CD4-positive, alpha-beta T cell treated with Interleukin-4 for 4 hours (primary cell): ENCODE measurements at regions not wholly inside any gene's neighbourhood (a gene's known extent, or its start where the extent isn't known, plus 50 kb on each side); places are given as distances from the start of the nearest gene placed in this dataset.

Experiments
- DNase-seq: peaks from one replicate; pipeline ENCODE4 v3.0.0-alpha.2; 2020

DNA sequence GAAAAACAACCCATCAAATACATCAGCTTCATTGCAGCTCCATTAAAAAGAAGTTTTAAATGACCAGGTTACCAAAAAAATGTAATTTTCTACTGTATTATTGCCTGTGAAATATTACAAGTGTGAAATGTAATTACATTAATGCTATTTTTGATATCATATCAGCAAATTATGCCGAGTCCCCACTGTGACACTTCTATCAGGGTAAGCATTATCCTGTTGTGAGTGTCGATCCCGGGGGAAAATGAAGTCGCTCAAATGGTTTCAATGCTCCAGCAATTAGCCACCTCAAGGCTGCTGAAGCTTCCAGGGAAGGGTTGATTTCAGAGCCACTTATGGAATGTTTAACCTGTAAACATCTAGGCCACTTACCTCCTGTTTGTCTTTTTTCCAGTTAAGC lies 70.4 kb downstream of the RCN1 start:
- no peak for DNase-seq

DNA sequence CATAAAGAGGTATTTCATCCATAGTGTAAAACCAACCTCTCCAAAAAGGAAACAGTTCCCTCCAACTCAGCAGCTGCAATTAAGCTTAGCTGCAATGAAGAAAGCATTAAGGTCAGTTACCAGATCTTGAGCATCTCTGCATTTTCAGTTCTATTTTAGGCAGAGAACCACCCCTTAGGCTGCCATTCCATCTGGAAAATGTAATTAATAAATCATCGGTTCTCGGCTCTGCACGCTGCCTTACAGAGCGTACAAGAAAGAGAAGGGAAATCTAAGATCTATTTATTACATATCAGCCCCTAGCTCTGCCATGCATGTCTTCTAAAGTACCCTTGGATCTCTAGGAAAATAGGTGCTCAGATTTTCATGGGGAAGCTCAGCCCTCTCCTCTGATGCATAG lies 71.5 kb downstream of the RCN1 start:
- DNase-seq, result no peak

DNA sequence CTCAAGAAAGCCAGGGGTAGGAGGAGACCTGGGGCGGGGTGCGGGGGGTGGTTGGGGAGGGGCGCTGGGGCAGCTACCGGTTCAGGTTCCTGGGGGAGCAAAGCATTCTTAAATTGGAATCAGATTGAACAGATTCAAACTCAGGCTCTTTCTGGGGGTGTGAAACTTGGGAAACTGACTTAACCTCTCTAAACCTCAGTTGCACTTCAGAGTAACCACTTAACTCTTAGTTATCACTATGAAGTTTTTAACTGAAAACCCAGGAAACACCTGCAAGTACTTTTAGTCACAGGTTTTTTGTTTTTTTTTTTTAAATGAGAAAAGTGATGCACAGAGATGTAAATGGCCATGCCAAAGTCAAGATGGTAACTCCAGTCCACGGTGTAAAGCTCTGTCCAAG lies 72.0 kb downstream of the RCN1 start:
- DNase-seq, result no peak

DNA sequence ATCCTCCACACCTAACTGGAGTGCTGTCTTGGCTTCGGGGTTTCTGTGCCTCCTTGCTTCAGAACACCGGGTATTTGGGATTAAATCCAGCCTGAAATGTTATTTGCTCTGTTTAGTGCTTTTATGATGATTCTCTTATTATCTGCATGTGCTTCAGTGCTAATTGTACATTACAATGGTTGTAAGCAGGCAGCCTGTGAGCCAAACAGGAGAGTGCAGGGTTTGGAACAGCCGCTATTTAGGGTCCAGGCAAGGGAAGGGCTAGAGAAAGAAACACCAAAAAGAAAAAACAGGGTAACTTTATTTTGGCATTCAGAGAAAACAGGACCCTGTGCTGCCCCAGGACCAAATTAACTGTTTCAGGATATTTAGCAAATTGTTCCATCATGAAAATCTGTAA lies 72.7 kb downstream of the RCN1 start:
- DNase-seq, result no peak

DNA sequence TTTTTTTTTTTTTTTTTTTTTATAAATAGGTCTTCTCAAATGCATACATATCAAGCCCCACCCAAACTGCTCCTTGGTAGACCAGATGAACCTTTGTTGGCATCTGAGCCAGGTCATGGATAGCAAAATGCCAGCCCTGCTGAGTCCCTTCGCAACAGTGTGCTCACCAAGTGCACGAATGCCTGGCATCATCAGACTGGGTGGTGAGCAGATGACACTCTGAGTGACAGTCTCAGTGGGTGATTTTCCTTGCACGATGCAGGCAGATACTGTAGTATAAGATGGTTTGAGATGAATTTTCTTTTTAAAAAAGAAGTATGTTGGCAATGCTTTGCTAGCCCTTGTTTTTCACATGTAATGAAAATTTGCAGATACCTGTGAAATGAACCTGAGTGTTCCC lies 74.0 kb downstream of the RCN1 start:
- no peak for DNase-seq

DNA sequence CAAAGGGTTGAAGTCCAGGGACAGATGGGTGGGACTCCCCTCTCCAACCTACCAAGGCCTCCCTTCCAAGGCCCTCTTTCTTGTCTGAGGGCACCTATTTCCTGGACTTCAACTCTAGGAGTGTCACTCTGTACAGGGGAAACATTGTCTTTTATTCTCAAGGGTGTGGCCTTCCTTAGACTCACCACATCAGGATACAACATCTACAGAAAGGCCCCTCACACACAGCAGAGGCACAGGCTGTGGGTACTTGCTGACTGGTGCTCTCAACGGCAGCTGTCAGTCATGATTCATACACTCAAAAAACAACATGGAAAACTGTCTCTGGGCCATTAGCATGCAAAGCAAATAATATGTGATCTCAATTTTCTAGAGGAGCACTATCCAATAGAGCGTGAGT lies 78.0 kb downstream of the RCN1 start:
- DNase-seq, result no peak

DNA sequence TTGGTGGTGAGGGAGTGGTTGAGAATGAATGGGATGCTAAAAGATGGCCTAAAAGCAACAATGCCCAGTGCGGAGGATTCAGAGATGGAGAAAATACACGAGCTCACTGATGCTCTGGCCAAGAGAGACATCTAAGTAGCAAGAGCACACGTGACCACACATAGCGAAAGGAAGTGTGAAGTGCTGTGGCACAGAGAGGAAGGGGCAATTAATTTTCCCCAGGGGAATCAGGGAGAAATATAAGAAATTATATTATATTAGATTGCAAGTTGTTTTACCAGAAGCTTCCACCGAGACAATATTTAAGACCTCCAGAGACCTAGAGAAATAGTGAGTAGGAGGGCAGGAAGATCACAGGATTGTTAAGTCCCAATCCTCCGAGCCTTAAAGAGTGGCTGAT lies 80.6 kb downstream of the RCN1 start:
- DNase-seq, result no peak

DNA sequence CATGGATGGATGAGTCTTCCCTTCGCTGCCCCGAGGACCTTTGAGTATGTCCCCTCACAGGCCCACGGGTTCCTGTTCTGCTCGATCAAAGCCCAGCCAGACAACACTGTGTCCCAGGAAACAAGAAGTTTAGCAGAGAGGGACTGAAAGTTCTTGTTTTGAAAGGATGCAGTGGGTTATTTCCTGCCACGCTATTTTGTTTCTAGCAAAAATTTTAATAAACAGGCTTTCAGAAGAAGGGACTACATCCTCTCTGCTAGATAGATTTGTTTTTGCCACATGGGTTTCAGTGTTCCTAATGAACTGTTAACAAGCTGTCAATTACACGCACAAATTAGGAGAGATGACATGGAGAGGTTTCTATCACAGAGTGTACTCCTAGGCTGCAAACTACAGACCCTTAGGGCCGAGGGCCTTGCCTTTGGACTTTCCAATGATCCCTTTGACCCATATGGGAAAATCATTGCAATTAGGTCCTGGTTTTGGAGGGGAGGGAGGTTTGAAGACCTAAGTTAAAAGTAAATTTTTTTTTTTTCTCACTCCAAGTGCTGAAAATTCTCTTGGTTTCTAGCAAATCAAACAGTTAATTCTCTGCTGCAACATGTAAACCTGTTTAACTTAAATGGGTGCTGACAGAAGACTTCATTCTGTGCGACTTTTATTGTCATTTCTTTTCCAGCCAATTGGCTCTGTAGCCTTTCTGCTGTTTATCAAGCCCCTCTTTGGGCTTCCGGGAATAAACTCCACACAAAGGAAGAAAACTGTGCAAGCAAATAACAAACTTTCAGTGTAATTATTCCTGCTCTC lies 81.4 kb downstream of the RCN1 start:
- DNase-seq, result no peak

DNA sequence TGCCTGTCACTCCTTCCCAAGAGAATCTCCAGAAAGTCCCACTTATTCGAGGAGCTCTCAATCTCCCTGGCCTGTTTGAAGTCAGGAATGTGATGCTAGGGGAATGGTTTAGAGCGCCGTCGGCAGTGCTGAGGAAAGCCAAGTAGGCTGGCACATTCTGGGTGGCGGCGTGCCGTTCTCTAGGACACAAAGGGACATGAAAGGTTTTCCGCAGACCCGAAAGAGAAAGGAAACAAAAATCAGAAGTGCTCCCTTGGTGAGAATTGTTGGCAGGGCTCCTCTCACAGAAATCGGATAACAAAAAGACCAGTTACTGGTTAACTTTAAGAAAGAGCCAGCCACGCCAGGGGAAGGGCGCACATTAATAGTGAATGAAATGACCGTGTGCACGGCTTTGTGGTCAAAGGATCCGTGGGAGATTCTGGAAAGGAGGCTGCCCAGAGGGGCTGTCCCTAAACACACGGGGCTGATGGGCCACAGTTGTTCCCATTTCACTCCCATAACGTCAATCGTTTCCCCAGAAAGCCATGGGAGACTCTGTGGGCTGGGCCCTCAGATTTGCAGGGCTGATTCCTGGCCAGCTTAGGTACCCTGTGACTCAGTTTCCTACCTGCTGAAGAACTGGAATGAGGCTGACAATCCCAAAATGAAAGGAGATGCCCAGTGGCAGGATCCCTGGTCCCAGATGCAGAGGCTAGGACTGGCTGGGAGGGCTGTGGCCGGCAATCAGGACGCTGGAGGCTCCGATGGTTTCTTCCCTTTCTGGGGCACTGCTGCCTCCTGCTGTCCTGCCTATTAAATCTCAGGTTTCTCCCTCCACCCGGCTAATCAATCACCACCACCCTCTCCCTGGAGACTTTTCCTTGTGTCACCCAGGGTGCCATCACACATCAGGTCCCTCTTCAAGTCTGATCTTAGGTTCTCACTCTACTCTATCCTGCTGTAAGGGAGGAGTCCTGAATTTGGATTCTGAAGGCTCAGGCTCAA lies 82.3 kb downstream of the RCN1 start:
- DNase-seq, result no peak

DNA sequence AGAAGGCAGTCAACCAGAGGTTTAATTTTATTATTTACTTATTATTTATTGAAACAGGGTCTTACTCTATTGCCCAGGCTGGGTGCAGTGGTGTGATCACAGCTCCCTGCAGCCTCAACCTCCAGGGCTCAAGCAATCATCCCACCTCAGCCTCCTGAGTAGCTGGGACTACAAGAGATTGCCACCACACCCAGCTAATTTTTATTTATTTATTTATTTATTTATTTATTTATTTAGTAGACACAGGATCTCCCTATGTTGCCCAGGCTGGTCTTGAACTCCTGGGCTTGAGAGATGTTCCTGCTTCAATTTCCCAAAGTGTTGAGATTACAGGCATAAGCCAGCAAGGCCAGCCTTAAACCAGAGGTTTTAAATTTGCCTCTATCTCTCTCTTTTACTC lies 83.1 kb downstream of the RCN1 start:
- DNase-seq, result no peak

DNA sequence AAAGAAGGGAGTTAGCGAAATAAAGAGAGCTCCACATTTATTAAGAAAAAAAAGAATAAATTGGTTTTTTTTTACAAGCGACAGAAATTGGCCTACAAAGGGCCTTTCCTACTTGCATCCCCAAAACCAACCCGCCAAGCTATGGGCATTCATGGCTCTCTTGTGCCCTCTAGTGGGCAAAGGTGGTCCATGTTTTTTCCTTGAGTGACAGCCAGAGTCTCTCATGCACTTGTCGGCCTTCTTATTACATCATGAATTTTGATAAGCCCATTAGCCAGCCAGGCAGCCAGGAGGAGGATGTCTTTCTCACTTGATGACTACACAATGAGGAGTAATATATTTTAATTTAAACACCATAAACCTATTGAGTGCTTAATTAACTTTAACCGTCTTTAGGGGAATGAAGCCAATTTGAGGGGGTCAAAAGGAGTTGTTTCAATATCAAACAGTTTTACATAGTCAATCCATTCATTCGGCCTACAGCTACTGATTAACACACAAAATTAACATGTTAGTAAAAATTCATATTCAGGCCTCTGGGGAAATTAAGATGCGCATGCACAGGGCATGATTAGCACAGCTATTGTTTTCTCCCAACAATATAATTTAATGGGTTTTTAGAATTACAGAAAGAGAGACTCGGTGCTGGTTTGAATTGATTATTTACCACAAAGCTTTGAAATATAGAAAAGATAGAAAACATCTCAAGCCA lies 85.5 kb downstream of the RCN1 start:
- peak; percentile 82 for DNase-seq

DNA sequence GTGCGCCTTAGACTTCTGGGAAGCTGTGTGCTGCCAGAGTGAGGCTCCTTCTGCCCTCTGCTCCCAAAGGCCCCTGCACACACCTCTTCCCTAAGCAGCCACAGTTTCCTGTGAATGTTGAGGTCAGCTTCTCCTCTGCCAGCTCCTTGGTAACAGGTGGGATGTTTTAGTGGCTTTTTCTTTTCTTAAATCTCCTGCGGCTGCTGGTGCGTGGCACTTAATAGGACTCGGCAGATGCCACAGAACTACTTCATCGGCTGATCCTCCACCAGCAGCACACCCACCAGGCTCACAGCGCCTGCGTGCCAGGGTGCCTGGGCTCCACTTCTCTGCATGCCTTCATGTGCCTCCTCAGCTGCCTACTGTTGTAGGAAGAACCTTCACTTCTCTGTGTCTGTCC lies 87.8 kb downstream of the RCN1 start:
- no peak for DNase-seq

DNA sequence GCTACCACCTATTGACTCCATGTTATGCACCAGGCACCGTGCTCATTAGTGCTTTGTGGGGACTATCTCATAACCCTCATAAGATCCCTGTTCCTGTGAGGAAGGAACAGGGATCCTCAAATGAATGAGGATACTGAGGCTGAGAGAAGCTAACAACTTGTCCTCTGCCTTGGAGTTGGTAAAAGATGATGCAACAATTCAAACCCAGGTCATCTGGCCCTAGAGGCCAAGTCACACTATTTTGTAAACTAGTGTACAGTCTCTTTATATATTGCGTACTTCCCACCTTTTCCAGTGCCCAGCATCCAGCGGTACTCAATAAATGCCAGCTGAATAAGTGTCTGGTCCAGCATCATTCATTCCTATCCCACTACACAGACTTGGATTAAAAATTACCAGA lies 92.6 kb downstream of the RCN1 start:
- no peak for DNase-seq

DNA sequence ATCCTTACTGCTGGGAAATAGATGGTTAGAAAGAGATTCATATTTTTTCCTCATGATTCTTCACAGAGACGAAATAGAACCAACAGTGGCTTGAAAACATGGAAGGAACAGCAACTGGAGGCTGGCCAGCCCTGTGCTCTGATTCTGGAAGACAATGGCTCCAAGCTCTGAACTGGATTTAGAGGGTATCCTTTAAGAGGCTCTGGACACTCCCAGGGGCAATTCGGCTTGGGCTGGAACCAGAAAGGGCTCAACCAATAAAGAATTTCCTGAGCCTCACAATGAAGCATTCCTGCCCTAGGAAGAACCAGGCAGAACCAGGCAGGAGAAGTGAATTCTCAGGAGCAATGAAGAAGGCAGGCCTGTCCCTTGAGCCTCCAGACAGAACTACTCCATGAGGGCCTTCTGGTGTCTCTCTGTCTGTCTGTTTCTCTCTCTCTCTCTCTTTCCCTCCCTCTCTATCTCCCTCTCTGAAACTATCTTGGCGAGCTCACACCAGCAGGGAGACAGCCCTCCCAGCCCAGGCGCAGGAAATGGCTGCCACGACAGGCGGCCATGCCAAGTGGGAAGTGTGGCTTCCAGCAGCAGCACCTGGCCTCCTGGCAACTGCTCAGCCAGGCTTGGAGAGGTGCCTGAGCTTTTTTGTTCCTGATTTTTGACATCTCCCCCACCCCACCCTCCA lies 93.3 kb downstream of the RCN1 start:
- DNase-seq, result no peak

DNA sequence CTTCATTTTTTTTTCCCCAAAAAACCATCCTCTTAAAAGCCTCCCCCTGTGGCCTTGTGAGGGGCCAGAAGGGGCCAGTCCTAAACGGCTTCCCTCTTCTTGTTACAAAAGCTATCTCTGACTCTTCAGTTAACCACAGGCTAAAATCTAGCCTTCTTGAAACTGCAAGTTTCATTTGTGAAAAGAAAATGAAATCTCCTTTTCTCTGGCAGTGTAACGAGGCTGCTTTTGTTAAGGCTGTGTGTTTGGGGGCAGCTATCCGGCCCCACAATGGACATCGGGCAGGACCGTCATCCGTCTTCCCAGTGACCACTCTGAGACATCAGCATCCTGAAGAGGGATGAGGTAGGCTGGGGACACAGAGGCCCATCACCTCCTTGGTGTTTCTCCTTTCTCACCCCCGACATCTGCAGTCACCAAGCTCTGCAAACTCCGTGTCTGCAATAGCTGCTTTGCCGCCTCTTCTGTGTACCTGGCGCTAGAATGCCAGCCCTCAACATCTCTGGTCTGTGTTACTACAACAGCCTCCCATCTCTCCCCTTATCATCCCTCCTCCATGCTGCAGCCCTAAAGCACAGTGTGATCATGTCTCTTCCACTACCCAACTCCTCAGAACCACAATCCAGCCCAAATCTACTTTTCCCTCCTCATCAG lies 94.0 kb downstream of the RCN1 start:
- DNase-seq, result no peak

DNA sequence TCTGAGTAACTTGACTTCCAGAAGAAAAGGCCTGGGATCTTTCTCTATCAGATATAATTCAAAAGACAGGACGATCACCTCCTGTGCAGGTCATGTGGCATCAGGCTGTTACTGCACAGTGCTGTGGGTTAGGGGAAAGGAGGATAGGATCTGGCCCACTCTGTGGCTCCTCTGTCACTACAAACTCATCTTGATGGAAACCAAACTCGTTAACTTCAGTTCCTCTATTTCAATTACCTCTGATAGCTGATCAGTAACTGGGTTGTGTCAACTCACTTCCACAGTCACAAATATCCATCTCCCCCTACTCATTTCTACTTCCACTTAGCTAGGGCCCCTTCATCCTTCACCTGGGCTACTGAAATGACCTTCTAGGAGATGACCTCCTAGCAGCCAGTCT lies 95.2 kb downstream of the RCN1 start:
- DNase-seq, result no peak

DNA sequence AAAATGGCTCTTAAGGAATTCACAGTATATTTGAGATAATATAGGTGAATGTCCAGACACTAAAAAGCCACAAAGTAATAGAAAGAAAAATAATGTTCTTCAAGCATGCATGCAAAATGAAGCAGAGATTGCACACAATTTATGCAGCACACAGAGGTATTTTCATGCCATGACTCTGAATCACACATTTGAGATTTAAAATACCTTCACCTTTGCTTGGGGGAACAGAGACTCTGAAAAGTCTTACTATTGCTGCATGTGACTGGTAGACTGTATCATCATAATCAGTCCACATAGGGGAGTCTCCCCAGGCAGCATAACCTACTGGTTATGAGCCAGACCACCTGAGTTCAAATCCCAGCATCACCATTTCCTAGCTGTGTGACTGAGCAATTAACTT lies 96.2 kb downstream of the RCN1 start:
- no peak for DNase-seq

DNA sequence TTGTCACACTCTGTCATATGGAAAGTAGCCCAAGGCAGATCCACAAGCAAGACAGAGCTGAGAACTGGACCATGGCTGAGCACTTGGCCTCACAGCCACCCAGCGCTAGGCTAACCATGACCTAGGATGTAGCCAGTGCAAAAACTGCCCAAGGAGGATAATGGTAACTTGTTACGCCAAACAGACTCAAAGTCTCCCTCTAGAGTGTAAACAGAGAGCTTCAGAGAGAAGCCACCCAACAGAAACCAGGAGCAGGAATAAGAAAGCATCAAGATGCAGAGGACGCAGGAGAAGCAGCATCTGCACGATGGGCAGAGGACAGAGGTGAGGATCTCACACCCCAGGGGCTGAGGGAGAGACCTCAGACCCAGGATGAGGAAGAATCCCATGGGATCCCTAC lies 97.9 kb downstream of the RCN1 start:
- no peak for DNase-seq

DNA sequence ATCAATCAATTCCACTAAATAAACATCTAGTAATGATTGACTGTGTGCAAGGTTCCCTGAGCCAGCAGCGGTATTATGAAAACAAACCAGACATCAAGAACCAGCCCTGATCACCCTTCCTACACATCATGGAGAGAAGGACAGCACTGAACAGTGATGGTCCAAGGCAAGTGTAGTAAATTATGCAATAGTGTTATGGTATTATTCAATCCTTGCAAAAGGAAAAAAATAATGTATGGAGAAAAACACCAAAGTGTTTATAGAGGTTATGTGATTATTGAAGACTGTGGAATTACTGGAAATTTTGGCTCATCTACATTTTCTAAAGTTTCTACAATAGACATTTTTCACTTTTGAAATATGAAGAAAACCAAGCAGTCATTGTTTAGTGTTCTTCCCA lies 105.3 kb downstream of the RCN1 start:
- DNase-seq, result no peak

DNA sequence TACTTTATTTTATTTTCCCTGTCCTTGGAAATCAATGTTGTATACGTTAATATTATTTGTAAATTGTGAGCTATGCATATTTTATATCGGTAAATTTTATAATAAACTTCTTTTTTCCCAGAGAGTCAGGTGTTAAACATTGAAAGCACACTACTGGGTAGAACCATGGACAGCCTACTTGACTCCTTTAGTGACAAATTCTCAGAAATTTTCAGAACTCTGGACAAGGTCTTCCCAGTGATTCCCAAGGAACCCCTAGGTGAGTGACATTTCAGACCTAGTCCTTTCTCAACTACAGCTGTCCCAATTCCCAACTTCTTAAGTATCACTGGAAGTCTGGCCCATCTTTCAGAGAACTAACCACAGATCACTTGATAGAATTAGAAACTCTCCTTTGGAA lies 107.2 kb downstream of the RCN1 start:
- DNase-seq, result no peak

DNA sequence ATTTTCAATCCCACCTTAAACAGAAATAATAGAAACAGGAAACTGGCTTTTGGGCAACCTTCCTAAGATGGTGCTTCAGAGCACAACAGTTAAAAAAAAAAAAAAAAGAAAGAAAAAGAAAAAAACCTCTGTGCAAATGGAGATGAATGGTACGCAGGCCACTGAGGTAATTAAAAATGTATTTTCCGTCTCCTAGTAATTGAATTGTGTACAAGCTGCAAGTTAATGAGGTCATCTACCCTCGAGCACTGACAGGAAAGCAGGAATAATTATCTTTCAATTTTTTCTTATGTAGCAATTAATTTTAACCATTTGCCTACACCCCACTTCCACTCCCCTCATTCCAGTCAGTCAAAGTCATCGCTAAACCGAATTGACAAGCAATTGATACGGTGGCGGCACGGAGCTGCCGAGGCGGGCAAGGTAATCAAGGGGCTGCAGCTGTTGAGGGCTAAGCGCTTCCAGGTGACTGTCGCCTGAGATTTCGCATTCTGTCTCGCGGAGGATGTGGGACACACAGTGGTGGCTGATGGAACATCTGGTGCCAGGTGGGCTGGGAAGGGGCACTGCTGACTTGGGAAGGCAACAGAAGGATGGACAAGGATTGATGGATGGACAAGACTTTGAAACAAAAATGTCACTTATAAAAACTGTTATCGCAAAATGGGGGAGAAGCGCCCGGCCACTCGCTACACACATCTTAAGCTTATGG lies 109.4 kb downstream of the RCN1 start:
- DNase-seq, result no peak

DNA sequence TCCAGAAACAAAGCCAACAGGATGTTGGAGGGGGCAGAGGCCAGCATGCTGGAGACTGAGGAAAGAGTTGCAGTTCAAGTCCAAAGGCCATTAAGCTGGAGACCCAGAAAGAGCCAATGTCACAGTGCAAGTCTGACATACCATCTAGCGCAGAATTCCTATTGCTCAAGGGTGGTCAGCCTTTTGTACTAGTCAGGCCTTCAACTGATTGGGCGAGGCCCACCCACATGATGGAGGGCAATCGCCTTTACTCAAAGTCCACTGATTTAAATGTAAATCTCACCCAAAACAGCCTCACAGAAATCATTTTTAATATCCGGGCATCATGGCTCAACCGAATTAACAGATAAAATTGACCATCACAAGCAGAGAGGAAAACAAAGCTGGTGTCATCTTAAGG lies 113.9 kb downstream of the RCN1 start:
- no peak for DNase-seq
